Thoracic aorta (tissue), 2 donors: ENCODE measurements at regions not wholly inside any gene's neighbourhood (a gene's known extent, or its start where the extent isn't known, plus 50 kb on each side); places are given as distances from the start of the nearest gene placed in this dataset.

Source experiments
- ATAC-seq: fragments of 150-250 bp; one replicate; pipeline ENCODE4 v1.8.0; 2017; ENCODE audit warnings: low read depth; ENCODE audit not compliant: insufficient number of reproducible peaks, low FRiP score
- DNase-seq: peaks from one replicate; pipeline ENCODE4 v3.0.0-alpha.2; 2020; ENCODE audit warnings: low spot score
- H3K27ac ChIP-seq, 2 donors: fragments of 200-600 bp; sonication (generic); 1 replicate in 1 of 2; 2 replicates in 1 of 2; pipeline ENCODE4 v1.5.1; 2016; ENCODE audit warnings: mild to moderate bottlenecking in 2 of 2, moderate library complexity in 2 of 2
- H3K27me3 ChIP-seq: fragments of 200-600 bp; sonication (generic); replicated peaks from 2 replicates; pipeline ENCODE4 v1.6.0; 2016; ENCODE audit warnings: mild to moderate bottlenecking; ENCODE audit not compliant: insufficient read depth
- H3K36me3 ChIP-seq: fragments of 200-600 bp; sonication (generic); one replicate; pipeline ENCODE4 v1.5.1; 2016
- H3K4me1 ChIP-seq, 2 donors: fragments of 200-600 bp; sonication (generic); 1 replicate in 1 of 2; 2 replicates in 1 of 2; pipeline versions ENCODE4 v1.5.1 to v1.6.0; 2016; ENCODE audit warnings: low read depth in 2 of 2, mild to moderate bottlenecking in 1 of 2; ENCODE audit not compliant: control insufficient read depth in 1 of 2
- H3K4me3 ChIP-seq: fragments of 200-600 bp; sonication (generic); 2 replicates; pipeline ENCODE4 v1.5.1; 2016; ENCODE audit warnings: mild to moderate bottlenecking
- H3K9me3 ChIP-seq: fragments of 200-600 bp; sonication (generic); 2 replicates; pipeline ENCODE4 v1.5.1; 2016
- TF ChIP-seq, protein P1 (sequence below): fragments of 200-600 bp; sonication (generic); IDR thresholded peaks from one replicate; pipeline ENCODE4 v1.5.1; 2019; ENCODE audit warnings: antibody characterized with exemption

DNA sequence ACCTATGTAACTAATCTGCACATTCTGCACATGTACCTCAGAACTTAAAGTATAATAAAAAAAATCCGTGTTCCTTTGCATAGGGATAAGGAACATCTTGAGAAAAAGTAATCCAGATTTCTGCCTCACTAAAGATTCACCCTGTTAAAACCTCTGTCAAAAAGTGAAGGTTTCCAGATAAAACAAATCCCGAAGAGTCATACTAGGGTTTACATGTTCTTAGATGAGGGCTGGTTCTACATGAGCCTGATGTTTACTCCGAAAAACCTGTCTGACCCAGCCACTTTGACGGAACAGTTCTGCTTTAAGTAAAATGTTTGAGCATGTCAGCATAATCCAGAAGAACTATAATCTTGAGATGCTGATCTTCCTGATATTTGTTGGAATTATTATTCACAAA lies 515.6 kb upstream of the SLC8A1 start:
- DNase-seq (no peak), ATAC-seq (no peak)
- TF ChIP-seq, protein P1, sequence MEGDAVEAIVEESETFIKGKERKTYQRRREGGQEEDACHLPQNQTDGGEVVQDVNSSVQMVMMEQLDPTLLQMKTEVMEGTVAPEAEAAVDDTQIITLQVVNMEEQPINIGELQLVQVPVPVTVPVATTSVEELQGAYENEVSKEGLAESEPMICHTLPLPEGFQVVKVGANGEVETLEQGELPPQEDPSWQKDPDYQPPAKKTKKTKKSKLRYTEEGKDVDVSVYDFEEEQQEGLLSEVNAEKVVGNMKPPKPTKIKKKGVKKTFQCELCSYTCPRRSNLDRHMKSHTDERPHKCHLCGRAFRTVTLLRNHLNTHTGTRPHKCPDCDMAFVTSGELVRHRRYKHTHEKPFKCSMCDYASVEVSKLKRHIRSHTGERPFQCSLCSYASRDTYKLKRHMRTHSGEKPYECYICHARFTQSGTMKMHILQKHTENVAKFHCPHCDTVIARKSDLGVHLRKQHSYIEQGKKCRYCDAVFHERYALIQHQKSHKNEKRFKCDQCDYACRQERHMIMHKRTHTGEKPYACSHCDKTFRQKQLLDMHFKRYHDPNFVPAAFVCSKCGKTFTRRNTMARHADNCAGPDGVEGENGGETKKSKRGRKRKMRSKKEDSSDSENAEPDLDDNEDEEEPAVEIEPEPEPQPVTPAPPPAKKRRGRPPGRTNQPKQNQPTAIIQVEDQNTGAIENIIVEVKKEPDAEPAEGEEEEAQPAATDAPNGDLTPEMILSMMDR = no peak
- Histone ChIP-seq H3K27ac (no peak overlapping the region), H3K4me1 (no peaks in the 10 kb centered on the region), H3K4me3 (no peak overlapping the region), H3K36me3 (no peaks in the 10 kb centered on the region), H3K27me3 (no peaks in the 10 kb centered on the region), H3K9me3 (no peaks in the 10 kb centered on the region)

DNA sequence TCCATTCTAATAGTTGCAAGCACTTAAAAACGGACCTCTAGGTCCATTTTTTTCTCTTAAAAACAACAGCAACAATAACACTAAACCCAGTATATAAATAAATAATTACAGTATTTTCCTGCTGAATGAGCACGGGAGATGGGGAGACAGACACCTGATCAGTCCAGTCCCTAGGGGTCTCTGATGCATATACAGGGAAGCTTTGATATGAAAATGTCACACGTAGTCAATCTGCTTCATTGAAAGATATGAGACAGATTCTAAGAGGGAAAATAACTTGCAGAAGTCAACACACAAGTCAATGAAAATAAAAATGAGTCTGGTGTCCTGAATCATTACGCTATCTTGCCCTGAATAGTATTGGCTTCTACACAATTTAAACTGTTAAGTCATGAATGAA lies 523.3 kb upstream of the SLC8A1 start:
- TF ChIP-seq, protein P1 = no peak
- Histone ChIP-seq H3K36me3 (no peaks in the 10 kb centered on the region), H3K4me1 (no peaks in the 10 kb centered on the region), H3K4me3 (no peak overlapping the region), H3K27me3 (no peaks in the 10 kb centered on the region), H3K27ac (no peak overlapping the region), H3K9me3 (no peaks in the 10 kb centered on the region)
- DNase-seq (no peak), ATAC-seq (no peak)

DNA sequence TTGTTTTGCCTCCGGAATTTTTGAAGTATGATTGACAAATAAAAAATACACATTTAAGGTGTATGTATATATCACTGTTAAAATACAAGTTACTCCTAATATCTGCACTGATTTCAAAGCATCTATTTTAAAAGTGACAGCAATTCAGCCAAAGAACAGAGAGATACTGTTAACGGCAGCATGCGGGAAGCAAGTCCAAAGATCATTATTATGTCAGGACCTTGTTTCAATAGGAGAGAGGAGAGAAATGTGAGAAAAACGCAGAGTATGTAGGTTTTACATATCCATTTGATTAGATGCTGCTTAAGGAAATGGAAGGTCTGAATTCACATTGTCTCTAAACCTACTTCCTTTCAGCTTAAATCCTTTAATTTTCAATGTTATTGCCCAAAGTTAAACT lies 545.5 kb upstream of the SLC8A1 start:
- TF ChIP-seq, protein P1 = no peak
- DNase-seq (no peak), ATAC-seq (no peak)
- Histone ChIP-seq H3K4me1 (no peaks in the 10 kb centered on the region), H3K9me3 (no peaks in the 10 kb centered on the region), H3K27me3 (no peaks in the 10 kb centered on the region), H3K36me3 (no peaks in the 10 kb centered on the region), H3K4me3 (no peak overlapping the region), H3K27ac (no peak overlapping the region)

DNA sequence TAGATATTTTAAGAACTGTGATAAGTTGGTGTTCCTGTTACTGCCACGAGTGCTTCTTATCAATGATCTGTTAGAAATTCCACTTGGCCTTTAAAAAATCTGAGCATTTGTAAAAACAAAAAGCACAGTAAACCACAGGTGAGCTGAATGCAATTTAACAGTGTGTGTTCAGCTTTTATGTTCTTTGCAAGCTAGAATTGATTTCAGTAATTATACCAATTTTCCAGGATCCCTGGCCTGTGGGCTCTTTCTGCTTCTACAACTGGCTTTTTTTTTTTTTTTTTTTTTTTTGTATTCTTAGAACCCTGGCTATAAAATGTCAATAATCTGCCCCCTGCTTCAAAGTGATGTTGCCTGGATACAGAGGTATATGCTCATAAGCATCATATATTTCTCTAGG lies 548.5 kb upstream of the SLC8A1 start:
- ATAC-seq = no peak

DNA sequence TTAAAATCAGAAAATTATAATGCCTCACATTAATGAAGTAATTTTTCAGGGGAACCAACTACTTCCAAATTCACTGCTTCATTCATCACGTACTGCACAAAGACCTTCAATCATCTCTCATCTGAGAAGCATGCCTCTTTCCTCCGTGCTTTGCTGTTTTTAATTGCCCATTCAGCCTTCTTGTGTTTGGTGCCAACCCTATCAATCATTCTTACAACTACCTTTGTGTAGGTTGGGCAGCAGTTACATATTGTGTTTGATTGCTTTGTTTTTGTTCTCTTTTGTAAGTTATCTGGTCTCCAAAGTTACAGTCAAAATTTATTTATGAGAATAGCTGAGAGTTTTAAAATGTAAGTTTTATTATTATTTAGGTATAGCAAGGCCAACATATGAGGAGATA lies 549.0 kb upstream of the SLC8A1 start:
- H3K4me3 ChIP-seq = no peak overlapping the region
- TF ChIP-seq, protein P1 = no peak
- no peaks in the 10 kb centered on the region for H3K27me3 ChIP-seq
- no peaks in the 10 kb centered on the region for H3K9me3 ChIP-seq
- H3K36me3 ChIP-seq = no peaks in the 10 kb centered on the region
- ATAC-seq (no peak), DNase-seq (no peak)
- no peak overlapping the region for H3K27ac ChIP-seq
- no peaks in the 10 kb centered on the region for H3K4me1 ChIP-seq

More for the DNA sequence above, 548.5 kb upstream of the SLC8A1 start:
- DNase-seq = no peak
- Histone ChIP-seq H3K36me3 (no peaks in the 10 kb centered on the region), H3K4me1 (no peaks in the 10 kb centered on the region), H3K4me3 (no peak overlapping the region), H3K9me3 (no peaks in the 10 kb centered on the region), H3K27ac (no peak overlapping the region), H3K27me3 (no peaks in the 10 kb centered on the region)
- TF ChIP-seq, protein P1 = no peak
